ENCODE measurements at regions not wholly inside any gene's neighbourhood (a gene's known extent, or its start where the extent isn't known, plus 50 kb on each side); places are given as distances from the start of the nearest gene placed in this dataset.

- no peak for TF ChIP-seq CTCF (IDR thresholded peaks at IDR 0.05; ENCODE audit: borderline replicate concordance, insufficient read depth, low read depth, low read length)
- no peak overlapping the region for H3K4me3 ChIP-seq (ENCODE audit: low read depth, low read length)
Observed at GRCh38 chr4:59175617-59176016, 2024.5 kb upstream of the ADGRL3 start.

GRCh38 chr4:59179372-59179771, 2020.8 kb upstream of the ADGRL3 start:
- no peak for TF ChIP-seq CTCF (IDR thresholded peaks at IDR 0.05; ENCODE audit: borderline replicate concordance, insufficient read depth, low read depth, low read length)
- no peak overlapping the region for H3K4me3 ChIP-seq (ENCODE audit: low read depth, low read length)

- no peak overlapping the region for H3K4me3 ChIP-seq (ENCODE audit: low read depth, low read length)
- no peak for TF ChIP-seq CTCF (IDR thresholded peaks at IDR 0.05; ENCODE audit: borderline replicate concordance, insufficient read depth, low read depth, low read length)
Observed at GRCh38 chr4:59180161-59180560, 2020.0 kb upstream of the ADGRL3 start.

GRCh38 chr4:59180969-59181368, 2019.2 kb upstream of the ADGRL3 start:
- TF ChIP-seq CTCF (IDR thresholded peaks at IDR 0.05; ENCODE audit: borderline replicate concordance, insufficient read depth, low read depth, low read length) = no peak

GRCh38 chr4:59195839-59196238, 2004.3 kb upstream of the ADGRL3 start:
- no peak overlapping the region for H3K4me3 ChIP-seq (ENCODE audit: low read depth, low read length)
- no peak for TF ChIP-seq CTCF (IDR thresholded peaks at IDR 0.05; ENCODE audit: borderline replicate concordance, insufficient read depth, low read depth, low read length)

More at GRCh38 chr4:59180969-59181368, 2019.2 kb upstream of the ADGRL3 start:
- no peak overlapping the region for H3K4me3 ChIP-seq (ENCODE audit: low read depth, low read length)

GRCh38 chr4:59200992-59201391, 1999.1 kb upstream of the ADGRL3 start:
- TF ChIP-seq CTCF (IDR thresholded peaks at IDR 0.05; ENCODE audit: borderline replicate concordance, insufficient read depth, low read depth, low read length) = no peak
- no peak overlapping the region for H3K4me3 ChIP-seq (ENCODE audit: low read depth, low read length)

GRCh38 chr4:59217910-59218631, 1982.1 kb upstream of the ADGRL3 start:
- no peak for TF ChIP-seq CTCF (IDR thresholded peaks at IDR 0.05; ENCODE audit: borderline replicate concordance, insufficient read depth, low read depth, low read length)
- no peak overlapping the region for H3K4me3 ChIP-seq (ENCODE audit: low read depth, low read length)
